Trophoblast cell (in vitro differentiated cells and primary cell): ENCODE measurements at regions not wholly inside any gene's neighbourhood (a gene's known extent, or its start where the extent isn't known, plus 50 kb on each side); places are given as distances from the start of the nearest gene placed in this dataset.
"Not testable (repeated sequence)": the region's sequence is repeated elsewhere in the genome, so short reads cannot be mapped to it uniquely, and the experiment has no call there.

Source experiments
- DNase-seq, 2 donors: peaks; one replicate each; pipeline ENCODE4 v3.0.0-alpha.2; 2016
- H2AFZ ChIP-seq: 2 replicates; pipeline ENCODE4 v1.6.1; 2013; ENCODE audit warnings: low read length, moderate library complexity, mild to moderate bottlenecking; ENCODE audit not compliant: insufficient read depth, poor library complexity
- H2AK5ac ChIP-seq: 2 replicates; pipeline ENCODE4 v1.6.1; 2013; ENCODE audit warnings: mild to moderate bottlenecking, low read length
- H2BK120ac ChIP-seq: 2 replicates; pipeline ENCODE4 v1.6.1; 2013; ENCODE audit warnings: low read length, mild to moderate bottlenecking, moderate library complexity; ENCODE audit not compliant: insufficient read depth, poor library complexity
- H2BK12ac ChIP-seq: 2 replicates; pipeline ENCODE4 v1.6.1; 2013; ENCODE audit warnings: mild to moderate bottlenecking, low read length, moderate library complexity
- H2BK5ac ChIP-seq: 2 replicates; pipeline ENCODE4 v1.6.1; 2013; ENCODE audit warnings: low read length, low read depth, moderate library complexity, mild to moderate bottlenecking; ENCODE audit not compliant: poor library complexity
- H3K14ac ChIP-seq: 2 replicates; pipeline ENCODE4 v1.6.1; 2013; ENCODE audit warnings: mild to moderate bottlenecking, low read length
- H3K18ac ChIP-seq: 2 replicates; pipeline ENCODE4 v1.6.1; 2013; ENCODE audit warnings: mild to moderate bottlenecking, low read length
- H3K23ac ChIP-seq: 2 replicates; pipeline ENCODE4 v1.6.1; 2013; ENCODE audit warnings: low read length
- H3K27ac ChIP-seq: 2 replicates; pipeline ENCODE4 v1.5.1; 2013; ENCODE audit warnings: low read depth, mild to moderate bottlenecking, inconsistent platforms, low read length, moderate library complexity
- H3K27me3 ChIP-seq: 2 replicates; pipeline ENCODE4 v1.6.1; 2013; ENCODE audit warnings: inconsistent platforms, mild to moderate bottlenecking, low read length, moderate library complexity; ENCODE audit not compliant: insufficient read depth
- H3K36me3 ChIP-seq, 2 experiments: 1 replicate in 1 of 2; 2 replicates in 1 of 2; pipeline ENCODE4 v1.6.1; 2013; ENCODE audit warnings: low read length in 2 of 2, mild to moderate bottlenecking in 2 of 2, moderate library complexity in 1 of 2; ENCODE audit not compliant: insufficient read depth in 2 of 2, control insufficient read depth in 1 of 2
- H3K4ac ChIP-seq: 2 replicates; pipeline ENCODE4 v1.6.1; 2013; ENCODE audit warnings: low read depth, mild to moderate bottlenecking, low read length, moderate library complexity
- H3K4me1 ChIP-seq, 2 experiments: 1 replicate in 1 of 2; 2 replicates in 1 of 2; pipeline ENCODE4 v1.6.1; 2013; ENCODE audit warnings: low read length in 2 of 2, mild to moderate bottlenecking in 2 of 2, moderate library complexity in 1 of 2; ENCODE audit not compliant: insufficient read depth in 2 of 2, control insufficient read depth in 1 of 2
- H3K4me2 ChIP-seq: 2 replicates; pipeline ENCODE4 v1.6.1; 2013; ENCODE audit warnings: inconsistent platforms, mild to moderate bottlenecking, low read length, moderate library complexity
- H3K4me3 ChIP-seq: 2 replicates; pipeline ENCODE4 v1.5.1; 2013; ENCODE audit warnings: mild to moderate bottlenecking, low read depth, low read length, inconsistent platforms
- H3K79me1 ChIP-seq: one replicate; pipeline ENCODE4 v1.6.1; 2013; ENCODE audit warnings: low read length
- H3K79me2 ChIP-seq: 2 replicates; pipeline ENCODE4 v1.6.1; 2013; ENCODE audit warnings: low read length, mild to moderate bottlenecking; ENCODE audit not compliant: control insufficient read depth, insufficient read depth, poor library complexity
- H3K9ac ChIP-seq: 2 replicates; pipeline ENCODE4 v1.6.1; 2013; ENCODE audit warnings: mild to moderate bottlenecking, low read length
- H3K9me3 ChIP-seq: 2 replicates; pipeline ENCODE4 v1.6.1; 2013; ENCODE audit warnings: low read depth, mild to moderate bottlenecking, control low read depth, inconsistent platforms, low read length; ENCODE audit not compliant: insufficient read depth
- H4K12ac ChIP-seq: 2 replicates; pipeline ENCODE4 v1.6.1; 2013; ENCODE audit warnings: low read depth, mild to moderate bottlenecking, low read length, moderate library complexity
- H4K8ac ChIP-seq: 2 replicates; pipeline ENCODE4 v1.6.1; 2013; ENCODE audit warnings: low read depth, mild to moderate bottlenecking, low read length, moderate library complexity
- H4K91ac ChIP-seq: one replicate; pipeline ENCODE4 v1.6.1; 2013; ENCODE audit warnings: low read depth, mild to moderate bottlenecking, low read length, moderate library complexity
- WGBS: extraction: QIAGEN DNeasy Blood & Tissue Kit; methylation state at CpG from one replicate; pipeline ENCODE4 v1.1.7; 2013; ENCODE audit warnings: missing lambda C conversion rate; ENCODE audit not compliant: insufficient read length, insufficient coverage; ENCODE audit errors: extremely low coverage; 5-methylcytosine and 5-hydroxymethylcytosine counted together

DNA sequence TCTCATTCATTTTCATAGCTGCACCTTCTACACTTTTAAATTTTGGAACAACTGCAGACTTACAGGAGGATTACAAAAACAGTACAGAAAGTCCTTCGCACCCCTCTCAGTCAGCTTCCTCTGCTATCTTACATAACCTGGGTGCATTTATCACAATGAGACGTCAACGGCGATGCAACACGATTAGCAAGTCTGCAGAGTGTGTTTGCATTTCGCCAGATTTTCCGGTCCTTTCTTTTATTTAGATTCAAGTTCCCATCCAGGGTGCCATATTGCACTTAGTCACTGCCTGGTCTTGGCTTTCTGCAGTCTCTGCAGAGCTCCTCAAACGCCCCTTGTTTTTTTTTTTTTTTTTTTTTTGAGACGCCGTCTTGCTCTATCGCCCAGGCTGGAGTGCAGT lies 85.9 kb downstream of the ASMT start:
- H3K18ac ChIP-seq: no peak overlapping the region
- WGBS: no CpG with 5 or more reads among the region's 11 CpGs
- H2AK5ac ChIP-seq: no peak overlapping the region
- no peak overlapping the region for H2BK120ac ChIP-seq
- no peak overlapping the region for H4K12ac ChIP-seq
- no peaks in the 10 kb centered on the region for H3K79me1 ChIP-seq
- no peak overlapping the region for H3K14ac ChIP-seq
- H3K9me3 ChIP-seq: peaks cover 1% of the 10 kb centered on the region
- H3K4ac ChIP-seq: no peak overlapping the region
- no peak overlapping the region for H2BK5ac ChIP-seq
- DNase-seq: no peak
- H3K27me3 ChIP-seq: no peaks in the 10 kb centered on the region
- H3K4me1 ChIP-seq: no peaks in the 10 kb centered on the region
- no peaks in the 10 kb centered on the region for H3K36me3 ChIP-seq
- H3K4me2 ChIP-seq: no peak overlapping the region
- H4K91ac ChIP-seq: no peak overlapping the region
- H3K79me2 ChIP-seq: no peaks in the 10 kb centered on the region
- no peak overlapping the region for H2BK12ac ChIP-seq
- H2AFZ ChIP-seq: no peak overlapping the region
- peak overlapping the region; percentile 40 for H3K9ac ChIP-seq
- H3K27ac ChIP-seq: no peak overlapping the region
- no peak overlapping the region for H3K4me3 ChIP-seq
- H3K23ac ChIP-seq: no peak overlapping the region
- no peak overlapping the region for H4K8ac ChIP-seq

DNA sequence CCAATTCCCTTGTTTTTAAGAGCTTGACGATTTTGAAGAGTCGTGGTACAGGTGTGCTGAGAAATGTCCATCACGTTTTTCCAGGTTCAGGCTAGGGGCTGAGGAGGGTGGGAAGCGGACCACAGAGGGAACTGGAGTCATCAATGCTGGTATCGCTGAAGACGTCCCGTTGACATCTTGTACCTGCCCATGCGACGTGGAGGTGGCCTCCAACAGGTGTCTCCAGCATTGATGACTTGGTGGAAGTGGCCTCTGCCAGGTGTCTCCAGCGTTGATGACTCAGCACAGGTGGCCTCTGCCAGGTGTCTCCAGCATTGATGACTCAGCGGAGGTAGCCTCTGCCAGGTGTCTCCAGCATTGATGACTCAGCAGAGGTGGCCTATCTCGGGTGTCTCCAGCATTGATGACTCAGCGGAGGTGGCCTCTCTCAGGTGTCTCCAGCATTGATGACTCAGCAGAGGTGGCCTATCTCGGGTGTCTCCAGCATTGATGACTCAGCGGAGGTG lies 86.6 kb downstream of the ASMT start:
- not testable (repeated sequence) for H2AFZ ChIP-seq, H2AK5ac ChIP-seq, H2BK12ac ChIP-seq, H3K14ac ChIP-seq, H3K4me2 ChIP-seq, H3K9ac ChIP-seq, H3K79me1 ChIP-seq, H3K4me3 ChIP-seq, H3K9me3 ChIP-seq, H4K12ac ChIP-seq, H3K36me3 ChIP-seq, H2BK120ac ChIP-seq, H3K27ac ChIP-seq, H4K8ac ChIP-seq, H3K79me2 ChIP-seq, H3K27me3 ChIP-seq, H3K4me1 ChIP-seq, H3K4ac ChIP-seq, H2BK5ac ChIP-seq, H4K91ac ChIP-seq, H3K23ac ChIP-seq, H3K18ac ChIP-seq
- WGBS: no CpG with 5 or more reads among the region's 15 CpGs
- peak in 1 of 2 donors; percentile 14 for DNase-seq

DNA sequence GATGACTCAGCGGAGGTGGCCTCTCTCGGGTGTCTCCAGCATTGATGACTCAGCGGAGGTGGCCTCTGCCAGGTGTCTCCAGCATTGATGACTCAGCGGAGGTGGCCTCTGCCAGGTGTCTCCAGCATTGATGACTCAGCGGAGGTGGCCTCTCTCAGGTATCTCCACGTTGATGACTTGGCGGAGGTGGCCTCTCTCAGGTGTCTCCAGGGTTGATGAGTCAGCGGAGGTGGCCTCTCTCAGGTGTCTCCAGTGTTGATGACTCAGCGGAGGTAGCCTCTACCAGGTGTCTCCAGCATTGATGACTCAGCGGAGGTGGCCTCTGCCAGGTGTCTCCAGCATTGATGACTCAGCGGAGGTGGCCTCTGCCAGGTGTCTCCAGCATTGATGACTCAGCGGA lies 87.3 kb downstream of the ASMT start:
- H3K4me3 ChIP-seq, H3K27ac ChIP-seq, H3K23ac ChIP-seq, H2BK120ac ChIP-seq, H3K18ac ChIP-seq, H2BK12ac ChIP-seq, H4K8ac ChIP-seq, H2BK5ac ChIP-seq, H2AFZ ChIP-seq, H3K36me3 ChIP-seq, H3K9me3 ChIP-seq, H4K12ac ChIP-seq, H2AK5ac ChIP-seq, H3K4ac ChIP-seq, H3K27me3 ChIP-seq, H3K4me1 ChIP-seq, H3K79me2 ChIP-seq, H3K9ac ChIP-seq, H4K91ac ChIP-seq, H3K4me2 ChIP-seq, DNase-seq, H3K14ac ChIP-seq, H3K79me1 ChIP-seq: not testable (repeated sequence)
- WGBS: no CpG with 5 or more reads among the region's 12 CpGs

GRCh38 chrX:1702557-1702956 lies 87.7 kb downstream of the ASMT start:
- not testable (repeated sequence) for H3K79me1 ChIP-seq, H3K79me2 ChIP-seq, H2BK120ac ChIP-seq, H3K4me3 ChIP-seq, H3K23ac ChIP-seq, H3K4me1 ChIP-seq, H3K18ac ChIP-seq, H3K14ac ChIP-seq, H4K91ac ChIP-seq, H4K8ac ChIP-seq, H2BK5ac ChIP-seq, H3K27me3 ChIP-seq, H3K36me3 ChIP-seq, H2AFZ ChIP-seq, H3K27ac ChIP-seq, H2AK5ac ChIP-seq, H3K4me2 ChIP-seq, H4K12ac ChIP-seq, H2BK12ac ChIP-seq, H3K9ac ChIP-seq, H3K9me3 ChIP-seq, H3K4ac ChIP-seq
- WGBS: no CpG with 5 or more reads among the region's 14 CpGs
- DNase-seq: peak; percentile 56 to 75
